ENCODE measurements at regions not wholly inside any gene's neighbourhood (a gene's known extent, or its start where the extent isn't known, plus 50 kb on each side); places are given as distances from the start of the nearest gene placed in this dataset.

GRCh38 chr7:19295376-19295775, 150.2 kb upstream of the FERD3L start:
- TF ChIP-seq CTCF (IDR thresholded peaks at IDR 0.05), result no peak
- no peak for TF ChIP-seq POLR2AphosphoS5 (IDR thresholded peaks at IDR 0.05)
- TF ChIP-seq EP300 (IDR thresholded peaks at IDR 0.05), result no peak

Measured in gastroesophageal sphincter (tissue), 3 donors.